OCI-LY1 (cell line): ENCODE measurements at regions not wholly inside any gene's neighbourhood (a gene's known extent, or its start where the extent isn't known, plus 50 kb on each side); places are given as distances from the start of the nearest gene placed in this dataset.

Experiments
- H2AFZ ChIP-seq: fragments of 200-600 bp; sonication (generic), shearing (Covaris generic); 2 replicates; pipeline ENCODE4 v1.6.0; 2014; ENCODE audit warnings: antibody characterized with exemption, mild to moderate bottlenecking, low read length
- H3F3A ChIP-seq: fragments of 200-600 bp; sonication (generic), shearing (Covaris generic); 2 replicates; pipeline ENCODE4 v1.6.0; 2014; ENCODE audit warnings: mild to moderate bottlenecking, antibody characterized with exemption, low read length, moderate library complexity; ENCODE audit not compliant: insufficient read depth
- H3K27ac ChIP-seq: fragments of 200-600 bp; sonication (generic); 2 replicates; pipeline ENCODE4 v1.5.1; 2014; ENCODE audit warnings: low read length, mixed run types, mild to moderate bottlenecking, low read depth; ENCODE audit not compliant: poor library complexity, severe bottlenecking
- H3K27me3 ChIP-seq: fragments of 200-600 bp; sonication (generic); 2 replicates; pipeline ENCODE4 v1.6.0; 2014; ENCODE audit warnings: antibody characterized with exemption, mild to moderate bottlenecking, low read length, moderate library complexity; ENCODE audit not compliant: insufficient read depth
- H3K36me3 ChIP-seq: fragments of 200-600 bp; sonication (generic); 2 replicates; pipeline ENCODE4 v1.6.1; 2014; ENCODE audit warnings: mild to moderate bottlenecking, antibody characterized with exemption, low read length, moderate library complexity, mixed read lengths; ENCODE audit not compliant: insufficient read depth
- H3K4me1 ChIP-seq: fragments of 200-600 bp; sonication (generic); 2 replicates; pipeline ENCODE4 v1.5.1; 2014; ENCODE audit warnings: mild to moderate bottlenecking, low read length, moderate library complexity; ENCODE audit not compliant: insufficient read depth, severe bottlenecking
- H3K4me2 ChIP-seq: fragments of 200-600 bp; sonication (generic), shearing (Covaris generic); 2 replicates; pipeline ENCODE4 v1.6.1; 2014; ENCODE audit warnings: low read length
- H3K4me3 ChIP-seq: fragments of 200-600 bp; sonication (generic); 2 replicates; pipeline ENCODE4 v1.5.1; 2014; ENCODE audit warnings: low read length, low read depth, mild to moderate bottlenecking, mixed read lengths; ENCODE audit not compliant: poor library complexity, severe bottlenecking
- H3K79me2 ChIP-seq: fragments of 200-600 bp; shearing (Covaris generic); 2 replicates; pipeline ENCODE4 v1.6.1; 2016; ENCODE audit warnings: mixed run types, low read length, mixed read lengths; ENCODE audit not compliant: insufficient read depth
- H3K9ac ChIP-seq: fragments of 200-600 bp; sonication (generic), shearing (Covaris generic); 2 replicates; pipeline ENCODE4 v1.6.1; 2014; ENCODE audit warnings: mild to moderate bottlenecking, low read length, mixed read lengths
- H3K9me2 ChIP-seq: fragments of 200-600 bp; sonication (generic), shearing (Covaris generic); 2 replicates; pipeline ENCODE4 v1.6.1; 2014; ENCODE audit warnings: low read depth, mild to moderate bottlenecking, low read length, mixed read lengths
- H3K9me3 ChIP-seq: fragments of 200-600 bp; shearing (Covaris generic); 2 replicates; pipeline ENCODE4 v1.6.1; 2014; ENCODE audit warnings: low read length, mixed read lengths
- H4K20me1 ChIP-seq: fragments of 200-600 bp; sonication (generic), shearing (Covaris generic); 2 replicates; pipeline ENCODE4 v1.6.0; 2016; ENCODE audit warnings: mild to moderate bottlenecking, low read length; ENCODE audit not compliant: insufficient read depth
- EZH2 ChIP-seq: fragments of 200-600 bp; sonication (generic), shearing (Covaris generic); IDR thresholded peaks from 2 replicates; pipeline ENCODE4 v1.8.0; 2017; ENCODE audit warnings: borderline replicate concordance, mixed run types, mild to moderate bottlenecking, antibody characterized with exemption, low read length, moderate library complexity, mixed read lengths
- TF ChIP-seq, protein P1 (sequence below): fragments of 200-600 bp; sonication (generic), shearing (Covaris generic); IDR thresholded peaks from 2 replicates; pipeline ENCODE4 v1.5.1; 2017; ENCODE audit warnings: mild to moderate bottlenecking, antibody characterized with exemption, low read length, moderate library complexity, mixed read lengths

DNA sequence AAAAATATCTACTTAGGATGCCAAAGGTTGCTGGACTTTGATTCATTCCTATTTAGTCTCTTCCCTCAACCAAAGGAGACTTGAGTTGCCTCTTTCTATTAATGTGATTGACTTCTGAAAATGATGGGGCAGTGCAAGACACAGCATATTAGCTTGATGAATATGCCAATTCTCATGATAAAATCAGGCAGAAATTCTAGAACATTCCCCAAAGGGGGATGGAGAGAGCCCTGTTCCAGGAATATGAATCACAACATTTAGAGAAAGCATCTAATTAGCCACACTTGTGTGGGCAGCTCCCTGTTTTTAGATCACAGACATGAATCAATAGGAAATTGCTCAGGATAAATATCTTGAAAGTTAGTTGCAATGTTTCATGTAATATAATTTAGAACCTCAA lies 584.0 kb upstream of the CDH8 start:
- Histone ChIP-seq H3K9me2 (no peaks in the 10 kb centered on the region), H3K4me2 (no peak overlapping the region), H3K4me3 (no peak overlapping the region), H3K4me1 (no peaks in the 10 kb centered on the region), H2AFZ (no peak overlapping the region), H3K9me3 (no peaks in the 10 kb centered on the region), H3K27me3 (no peaks in the 10 kb centered on the region), H3K36me3 (no peaks in the 10 kb centered on the region), H3K9ac (no peak overlapping the region), H3K79me2 (no peaks in the 10 kb centered on the region), H3K27ac (no peak overlapping the region), H4K20me1 (no peaks in the 10 kb centered on the region), H3F3A (no peaks in the 10 kb centered on the region)
- TF ChIP-seq, protein P1, sequence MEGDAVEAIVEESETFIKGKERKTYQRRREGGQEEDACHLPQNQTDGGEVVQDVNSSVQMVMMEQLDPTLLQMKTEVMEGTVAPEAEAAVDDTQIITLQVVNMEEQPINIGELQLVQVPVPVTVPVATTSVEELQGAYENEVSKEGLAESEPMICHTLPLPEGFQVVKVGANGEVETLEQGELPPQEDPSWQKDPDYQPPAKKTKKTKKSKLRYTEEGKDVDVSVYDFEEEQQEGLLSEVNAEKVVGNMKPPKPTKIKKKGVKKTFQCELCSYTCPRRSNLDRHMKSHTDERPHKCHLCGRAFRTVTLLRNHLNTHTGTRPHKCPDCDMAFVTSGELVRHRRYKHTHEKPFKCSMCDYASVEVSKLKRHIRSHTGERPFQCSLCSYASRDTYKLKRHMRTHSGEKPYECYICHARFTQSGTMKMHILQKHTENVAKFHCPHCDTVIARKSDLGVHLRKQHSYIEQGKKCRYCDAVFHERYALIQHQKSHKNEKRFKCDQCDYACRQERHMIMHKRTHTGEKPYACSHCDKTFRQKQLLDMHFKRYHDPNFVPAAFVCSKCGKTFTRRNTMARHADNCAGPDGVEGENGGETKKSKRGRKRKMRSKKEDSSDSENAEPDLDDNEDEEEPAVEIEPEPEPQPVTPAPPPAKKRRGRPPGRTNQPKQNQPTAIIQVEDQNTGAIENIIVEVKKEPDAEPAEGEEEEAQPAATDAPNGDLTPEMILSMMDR = no peak
- no peak for TF ChIP-seq EZH2

DNA sequence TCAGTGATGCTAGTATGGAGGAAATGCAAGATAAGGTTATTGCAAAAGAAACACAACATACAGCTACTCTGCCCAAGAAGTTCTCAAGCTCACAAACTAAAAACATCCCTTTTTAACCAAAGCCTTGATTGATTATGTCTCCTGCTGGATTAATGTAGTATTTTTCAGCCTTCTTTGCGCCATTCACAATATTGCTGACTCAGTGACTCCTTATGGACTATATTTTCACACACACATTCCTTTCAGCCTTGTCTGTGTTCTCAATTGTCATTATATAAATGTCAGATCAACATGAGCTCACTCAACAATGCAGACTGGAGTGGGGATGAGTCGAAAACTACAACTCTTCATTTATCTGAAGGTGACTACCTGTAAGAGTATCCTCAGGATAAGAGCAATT lies 579.3 kb upstream of the CDH8 start:
- H4K20me1 ChIP-seq = no peaks in the 10 kb centered on the region
- H3K27ac ChIP-seq = no peak overlapping the region
- H3K9ac ChIP-seq = no peak overlapping the region
- TF ChIP-seq EZH2 = no peak
- TF ChIP-seq, protein P1 = no peak
- H3K27me3 ChIP-seq = no peaks in the 10 kb centered on the region
- no peaks in the 10 kb centered on the region for H3K36me3 ChIP-seq
- H3K4me3 ChIP-seq = no peak overlapping the region
- H3K9me3 ChIP-seq = no peaks in the 10 kb centered on the region
- H3K4me2 ChIP-seq = no peak overlapping the region
- no peak overlapping the region for H2AFZ ChIP-seq
- H3K79me2 ChIP-seq = no peaks in the 10 kb centered on the region
- H3F3A ChIP-seq = no peaks in the 10 kb centered on the region
- H3K4me1 ChIP-seq = no peaks in the 10 kb centered on the region
- H3K9me2 ChIP-seq = no peaks in the 10 kb centered on the region

DNA sequence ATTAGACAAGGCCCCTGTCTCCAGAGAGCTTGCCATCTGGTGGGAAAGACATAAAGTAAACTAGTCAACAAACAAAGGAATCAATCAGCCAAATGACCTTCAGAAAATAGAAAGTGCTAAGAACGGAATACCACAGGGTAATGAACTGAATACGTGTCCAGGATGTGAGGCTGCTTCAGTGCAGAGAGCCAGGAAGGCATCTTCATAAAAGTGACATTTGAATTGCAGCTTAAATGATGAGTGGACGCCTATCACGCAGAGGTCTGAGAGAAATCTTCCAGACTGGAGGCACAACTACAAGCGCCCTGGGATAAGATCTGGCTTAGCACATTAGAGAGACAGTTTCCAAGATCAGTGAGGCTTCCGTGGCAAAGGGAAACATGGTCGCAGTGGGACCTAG lies 574.1 kb upstream of the CDH8 start:
- H2AFZ ChIP-seq = no peak overlapping the region
- H3K4me3 ChIP-seq = no peak overlapping the region
- TF ChIP-seq, protein P1 = no peak
- no peak for TF ChIP-seq EZH2
- no peaks in the 10 kb centered on the region for H3K4me1 ChIP-seq
- H3K9me2 ChIP-seq = no peaks in the 10 kb centered on the region
- no peaks in the 10 kb centered on the region for H3K27me3 ChIP-seq
- no peaks in the 10 kb centered on the region for H3K79me2 ChIP-seq
- H3K27ac ChIP-seq = no peak overlapping the region
- H3F3A ChIP-seq = no peaks in the 10 kb centered on the region
- H4K20me1 ChIP-seq = no peaks in the 10 kb centered on the region
- no peak overlapping the region for H3K4me2 ChIP-seq
- H3K9ac ChIP-seq = no peak overlapping the region
- H3K9me3 ChIP-seq = no peaks in the 10 kb centered on the region
- H3K36me3 ChIP-seq = no peaks in the 10 kb centered on the region
